ENCODE measurements at regions not wholly inside any gene's neighbourhood (a gene's known extent, or its start where the extent isn't known, plus 50 kb on each side); places are given as distances from the start of the nearest gene placed in this dataset.
"Not testable (repeated sequence)": the region's sequence is repeated elsewhere in the genome, so short reads cannot be mapped to it uniquely, and the experiment has no call there.

- no peak for DNase-seq
These were observed 105.9 kb downstream of the OTOL1 start for GRCh38 chr3:161602475-161602874.

GRCh38 chr3:161602918-161603317 lies 106.3 kb downstream of the OTOL1 start:
- DNase-seq: no peak

- DNase-seq: no peak
These were observed 110.4 kb downstream of the OTOL1 start for GRCh38 chr3:161607056-161607455.

- DNase-seq: no peak
These were observed 122.7 kb downstream of the OTOL1 start for GRCh38 chr3:161619351-161619750.

- DNase-seq: no peak
These were observed 134.2 kb downstream of the OTOL1 start for GRCh38 chr3:161630794-161631193.

GRCh38 chr3:161631536-161631935 lies 134.9 kb downstream of the OTOL1 start:
- no peak for DNase-seq

- DNase-seq: no peak
These were observed 141.0 kb downstream of the OTOL1 start for GRCh38 chr3:161637559-161637958.

GRCh38 chr3:161639095-161639494 lies 142.5 kb downstream of the OTOL1 start:
- not testable (repeated sequence) for DNase-seq

- no peak for DNase-seq
These were observed 143.6 kb downstream of the OTOL1 start for GRCh38 chr3:161640181-161640580.

- DNase-seq: no peak
These were observed 144.7 kb downstream of the OTOL1 start for GRCh38 chr3:161641287-161641686.

GRCh38 chr3:161644891-161645635 lies 148.5 kb downstream of the OTOL1 start:
- DNase-seq: no peak

- no peak for DNase-seq
These were observed 151.4 kb downstream of the OTOL1 start for GRCh38 chr3:161647936-161648470.

- no peak for DNase-seq
These were observed 153.4 kb downstream of the OTOL1 start for GRCh38 chr3:161649900-161650484.

GRCh38 chr3:161657786-161658185 lies 161.2 kb downstream of the OTOL1 start:
- DNase-seq: peak in 1 of 2 experiments; percentile 29

- DNase-seq: no peak
These were observed 174.5 kb downstream of the OTOL1 start for GRCh38 chr3:161671141-161671540.

- no peak for DNase-seq
These were observed 175.9 kb downstream of the OTOL1 start for GRCh38 chr3:161672478-161672877.

- DNase-seq: peak in 1 of 2 experiments; percentile 6
These were observed 177.3 kb downstream of the OTOL1 start for GRCh38 chr3:161673866-161674265.

GRCh38 chr3:161674402-161674801 lies 177.8 kb downstream of the OTOL1 start:
- no peak for DNase-seq

GRCh38 chr3:161681831-161682230 lies 185.2 kb downstream of the OTOL1 start:
- not testable (repeated sequence) for DNase-seq

- no peak for DNase-seq
These were observed 186.1 kb downstream of the OTOL1 start for GRCh38 chr3:161682715-161683114.

- DNase-seq: no peak
These were observed 193.1 kb downstream of the OTOL1 start for GRCh38 chr3:161689584-161690298.

GRCh38 chr3:161690299-161690620 lies 193.7 kb downstream of the OTOL1 start:
- DNase-seq: no peak

- DNase-seq: no peak
These were observed 195.1 kb downstream of the OTOL1 start for GRCh38 chr3:161691677-161692076.

Measured in NCI-H526 (cell line).